Type B pancreatic cell (in vitro differentiated cells): ENCODE measurements at regions not wholly inside any gene's neighbourhood (a gene's known extent, or its start where the extent isn't known, plus 50 kb on each side); places are given as distances from the start of the nearest gene placed in this dataset.

Experiments used
- DNase-seq: peaks from one replicate; pipeline ENCODE4 v3.0.0; 2021; ENCODE audit warnings: mixed read lengths; ENCODE audit not compliant: unreplicated experiment; ENCODE audit errors: extremely low spot score
- H3K27ac Mint-ChIP-seq: 2 replicates; pipeline ENCODE4 v1.8.0; 2021; ENCODE audit warnings: mild to moderate bottlenecking, mixed read lengths
- H3K27me3 Mint-ChIP-seq: 2 replicates; pipeline ENCODE4 v1.8.0; 2021; ENCODE audit warnings: mixed read lengths
- H3K36me3 Mint-ChIP-seq: 2 replicates; pipeline ENCODE4 v1.8.0; 2021; ENCODE audit warnings: mixed read lengths
- H3K4me1 Mint-ChIP-seq: one replicate; pipeline ENCODE4 v1.8.0; 2021; ENCODE audit warnings: mixed read lengths; ENCODE audit not compliant: unreplicated experiment
- H3K4me3 Mint-ChIP-seq: 2 replicates; pipeline ENCODE4 v1.8.0; 2021; ENCODE audit warnings: mild to moderate bottlenecking, mixed read lengths
- H3K9me3 Mint-ChIP-seq: 2 replicates; pipeline ENCODE4 v1.8.0; 2021; ENCODE audit warnings: mixed read lengths
- CTCF ChIP-seq: fragments of 200-600 bp; sonication (generic); conservative IDR thresholded peaks from 2 replicates; pipeline ENCODE4 v1.5.0; 2021; ENCODE audit warnings: antibody characterized with exemption, mild to moderate bottlenecking

- no peak for DNase-seq
- no peak for TF ChIP-seq CTCF
- Mint-ChIP-seq H3K27ac (no peak overlapping the region), H3K36me3 (no peaks in the 10 kb centered on the region), H3K4me1 (no peaks in the 10 kb centered on the region), H3K27me3 (peaks cover 18% of the 10 kb centered on the region), H3K4me3 (no peak overlapping the region), H3K9me3 (no peaks in the 10 kb centered on the region)
Observed at GRCh38 chr6:101013612-101014195, 132.6 kb upstream of the ASCC3 start.

GRCh38 chr6:101015541-101015940 lies 134.4 kb upstream of the ASCC3 start:
- no peak overlapping the region for H3K27ac Mint-ChIP-seq
- peaks cover 22% of the 10 kb centered on the region for H3K27me3 Mint-ChIP-seq
- no peaks in the 10 kb centered on the region for H3K4me1 Mint-ChIP-seq
- no peaks in the 10 kb centered on the region for H3K9me3 Mint-ChIP-seq
- no peak for DNase-seq
- no peak for TF ChIP-seq CTCF
- no peak overlapping the region for H3K4me3 Mint-ChIP-seq
- H3K36me3 Mint-ChIP-seq, result no peaks in the 10 kb centered on the region

GRCh38 chr6:101016163-101016562 lies 135.0 kb upstream of the ASCC3 start:
- no peaks in the 10 kb centered on the region for H3K36me3 Mint-ChIP-seq
- DNase-seq, result no peak
- no peak overlapping the region for H3K27ac Mint-ChIP-seq
- no peaks in the 10 kb centered on the region for H3K9me3 Mint-ChIP-seq
- no peak for TF ChIP-seq CTCF
- H3K4me3 Mint-ChIP-seq, result no peak overlapping the region
- no peaks in the 10 kb centered on the region for H3K4me1 Mint-ChIP-seq
- H3K27me3 Mint-ChIP-seq, result peaks cover 17% of the 10 kb centered on the region

GRCh38 chr6:101018157-101018556 lies 137.0 kb upstream of the ASCC3 start:
- no peak overlapping the region for H3K4me3 Mint-ChIP-seq
- H3K27me3 Mint-ChIP-seq, result peaks cover 17% of the 10 kb centered on the region
- H3K27ac Mint-ChIP-seq, result no peak overlapping the region
- no peak for TF ChIP-seq CTCF
- no peaks in the 10 kb centered on the region for H3K9me3 Mint-ChIP-seq
- DNase-seq, result no peak
- no peaks in the 10 kb centered on the region for H3K36me3 Mint-ChIP-seq
- no peaks in the 10 kb centered on the region for H3K4me1 Mint-ChIP-seq

GRCh38 chr6:101021504-101021903 lies 140.4 kb upstream of the ASCC3 start:
- Mint-ChIP-seq H3K4me1 (no peaks in the 10 kb centered on the region), H3K27me3 (peaks cover 12% of the 10 kb centered on the region), H3K36me3 (no peaks in the 10 kb centered on the region), H3K4me3 (no peak overlapping the region), H3K27ac (no peak overlapping the region), H3K9me3 (no peaks in the 10 kb centered on the region)
- no peak for DNase-seq
- no peak for TF ChIP-seq CTCF

- Mint-ChIP-seq H3K4me1 (no peaks in the 10 kb centered on the region), H3K27ac (no peak overlapping the region), H3K27me3 (no peaks in the 10 kb centered on the region), H3K9me3 (no peaks in the 10 kb centered on the region), H3K36me3 (no peaks in the 10 kb centered on the region), H3K4me3 (no peak overlapping the region)
- no peak for TF ChIP-seq CTCF
- no peak for DNase-seq
Observed at GRCh38 chr6:101042966-101043365, 161.8 kb upstream of the ASCC3 start.
